A549 (cell line): ENCODE measurements at regions not wholly inside any gene's neighbourhood (a gene's known extent, or its start where the extent isn't known, plus 50 kb on each side); places are given as distances from the start of the nearest gene placed in this dataset.

Source experiments
- ATAC-seq, 2 experiments: fragments of 200-7000 bp in 1 of 2; fragments of >200 bp in 1 of 2; cut with Nextera tagmentation in 1 of 2; cut with Tn5 transposase in 1 of 2; 3 replicates each; pipeline versions ENCODE4 v1.8.0 to v1.9.1; 2018 to 2020; ENCODE audit warnings: mild to moderate bottlenecking in 1 of 2, moderate library complexity in 1 of 2
- CTCF ChIA-PET: fragments of 300-600 bp; sonication (Branson Sonifier 250); formaldehyde crosslinking; extraction: SDS; loops from one replicate; lab custom pipeline; 2021; ENCODE audit warnings: antibody characterized with exemption, inconsistent platforms; lab: Yijun Ruan, JAX
- POLR2A ChIA-PET: fragments of 350-600 bp; formaldehyde crosslinking; extraction: SDS; loops from one replicate; lab custom pipeline; 2021; ENCODE audit warnings: antibody characterized with exemption, inconsistent platforms; lab: Yijun Ruan, JAX
- DNase-seq, 2 experiments: peaks; one replicate each; pipeline versions ENCODE4 v3.0.0 to v3.0.0-alpha.2; 2011 to 2016; ENCODE audit warnings: low read depth in 1 of 2, low spot score in 1 of 2
- FAIRE-seq: peaks from 2 replicates; lab custom pipeline; 2011; peaks lifted over from hg19 to GRCh38; lab: Jason Lieb, UNC
- H3K27ac ChIP-seq, 2 experiments: fragments of >200 bp; sonication (Bioruptor Twin); formaldehyde crosslinking; 3 replicates each; pipeline ENCODE4 v1.5.1; 2016 to 2017
- H3K4me1 ChIP-seq: fragments of >200 bp; sonication (Bioruptor Twin); formaldehyde crosslinking; 3 replicates; pipeline ENCODE4 v1.6.1; 2016
- H3K4me2 ChIP-seq: fragments of >200 bp; sonication (Bioruptor Twin); formaldehyde crosslinking; 3 replicates; pipeline ENCODE4 v1.6.1; 2016
- H3K4me3 ChIP-seq: fragments of >200 bp; sonication (Bioruptor Twin); formaldehyde crosslinking; 3 replicates; pipeline ENCODE4 v1.5.1; 2016
- H3K9me3 ChIP-seq: fragments of >200 bp; sonication (Bioruptor Twin); formaldehyde crosslinking; 3 replicates; pipeline ENCODE4 v1.6.1; 2016
- CBX2 ChIP-seq: fragments of 200-600 bp; sonication (generic); IDR thresholded peaks from 2 replicates; pipeline ENCODE4 v1.6.1; 2016; ENCODE audit warnings: low read depth, mild to moderate bottlenecking, borderline replicate concordance
- CBX8 ChIP-seq: fragments of 200-600 bp; sonication (generic); IDR thresholded peaks from 2 replicates; pipeline ENCODE4 v1.6.1; 2016
- CHD2 ChIP-seq: fragments of 150-350 bp; IDR thresholded peaks from 2 replicates; pipeline ENCODE4 v1.6.1; 2014; ENCODE audit warnings: low read length; ENCODE audit not compliant: partially characterized antibody
- CHD4 ChIP-seq: fragments of 200-600 bp; sonication (generic); IDR thresholded peaks from 2 replicates; pipeline ENCODE4 v1.6.1; 2016; ENCODE audit warnings: antibody characterized with exemption, mild to moderate bottlenecking, borderline replicate concordance
- EP300 ChIP-seq, 2 experiments: fragments of >200 bp; sonication (Bioruptor Twin); formaldehyde crosslinking; IDR thresholded peaks; 2 replicates in 1 of 2; 3 replicates in 1 of 2; pipeline ENCODE4 v1.6.1; 2016 to 2017
- FOSB ChIP-seq: fragments of 250-450 bp; sonication (Bioruptor Pico); IDR thresholded peaks from 2 replicates; pipeline ENCODE4 v1.5.0; 2020; ENCODE audit warnings: mild to moderate bottlenecking, moderate library complexity
- FOSL2 ChIP-seq, 2 experiments: fragments of 450-650 bp in 1 of 2; fragments of >200 bp in 1 of 2; sonication (Bioruptor Twin) in 1 of 2; formaldehyde crosslinking; IDR thresholded peaks; 2 replicates each; pipeline versions ENCODE4 v1.5.0 to v1.6.1; 2016 to 2020; ENCODE audit warnings: mild to moderate bottlenecking in 1 of 2, moderate library complexity in 1 of 2
- GATA3 ChIP-seq: IDR thresholded peaks from 2 replicates; pipeline ENCODE4 v1.6.1; 2012; ENCODE audit warnings: borderline replicate concordance
- HOXA7 ChIP-seq: fragments of 250-450 bp; sonication (Bioruptor Pico); IDR thresholded peaks from 2 replicates; pipeline ENCODE4 v1.5.0; 2020; ENCODE audit warnings: mild to moderate bottlenecking, moderate library complexity
- HOXB13 ChIP-seq: fragments of 250-450 bp; sonication (Bioruptor Pico); IDR thresholded peaks from 2 replicates; pipeline ENCODE4 v1.5.0; 2020; ENCODE audit warnings: low read depth, mild to moderate bottlenecking, moderate library complexity
- JUN ChIP-seq, 2 experiments: fragments of >200 bp; sonication (Bioruptor Twin); formaldehyde crosslinking; IDR thresholded peaks; 2 replicates in 1 of 2; 3 replicates in 1 of 2; pipeline ENCODE4 v1.6.1; 2016 to 2017
- JUNB ChIP-seq: fragments of >200 bp; sonication (Bioruptor Twin); formaldehyde crosslinking; IDR thresholded peaks from 2 replicates; pipeline ENCODE4 v1.6.1; 2016
- MAFK ChIP-seq: fragments of 450-650 bp; IDR thresholded peaks from 2 replicates; pipeline ENCODE4 v1.6.1; 2014; ENCODE audit not compliant: partially characterized antibody
- MAZ ChIP-seq: fragments of 150-350 bp; IDR thresholded peaks from 2 replicates; pipeline ENCODE4 v1.6.1; 2014; ENCODE audit warnings: antibody characterized with exemption, low read depth, low read length, borderline replicate concordance
- NR3C1 ChIP-seq: fragments of >200 bp; sonication (Bioruptor Twin); formaldehyde crosslinking; IDR thresholded peaks from 3 replicates; pipeline ENCODE4 v1.6.1; 2017
- POLR2A ChIP-seq: IDR thresholded peaks from 2 replicates; pipeline ENCODE4 v1.6.1; 2012; ENCODE audit warnings: mild to moderate bottlenecking, low read length
- POLR2AphosphoS2 ChIP-seq: conservative IDR thresholded peaks from 2 replicates; pipeline ENCODE4 v1.6.1; 2012; ENCODE audit warnings: low read length, improper control_type of control experiment, inconsistent platforms
- RAD21 ChIP-seq, 2 experiments: fragments of >200 bp in 1 of 2; sonication (Bioruptor Twin) in 1 of 2; formaldehyde crosslinking in 1 of 2; IDR thresholded peaks in 1 of 2; conservative IDR thresholded peaks in 1 of 2; 2 replicates in 1 of 2; 3 replicates in 1 of 2; pipeline ENCODE4 v1.6.1; 2012 to 2018; ENCODE audit warnings: inconsistent platforms in 1 of 2
- RARB ChIP-seq: fragments of 250-450 bp; sonication (Bioruptor Pico); IDR thresholded peaks from 2 replicates; pipeline ENCODE4 v1.8.0; 2021; ENCODE audit warnings: mild to moderate bottlenecking, moderate library complexity
- RCOR1 ChIP-seq: fragments of 150-350 bp; IDR thresholded peaks from 2 replicates; pipeline ENCODE4 v1.6.1; 2014; ENCODE audit warnings: antibody characterized with exemption, low read length, low read depth
- SMC3 ChIP-seq: fragments of >200 bp; sonication (Bioruptor Twin); formaldehyde crosslinking; IDR thresholded peaks from 3 replicates; pipeline ENCODE4 v1.6.1; 2018; ENCODE audit warnings: inconsistent platforms
- SREBF2 ChIP-seq: fragments of 450-650 bp; IDR thresholded peaks from 2 replicates; pipeline ENCODE4 v1.6.1; 2014; ENCODE audit warnings: mild to moderate bottlenecking, moderate library complexity
- TP53 ChIP-seq: fragments of 250-450 bp; sonication (Bioruptor Pico); IDR thresholded peaks from 2 replicates; pipeline ENCODE4 v1.5.0; 2021; ENCODE audit warnings: mild to moderate bottlenecking, moderate library complexity
- ZSCAN20 ChIP-seq: fragments of 250-450 bp; sonication (Bioruptor Pico); IDR thresholded peaks from 2 replicates; pipeline ENCODE4 v1.8.0; 2022; ENCODE audit warnings: mild to moderate bottlenecking, moderate library complexity
- WGBS: methylation state at CpG from one replicate; pipeline ENCODE4 v1.1.6; 2017; ENCODE audit errors: missing lambda C conversion rate; 5-methylcytosine and 5-hydroxymethylcytosine counted together
- TF ChIP-seq, protein P1 (sequence below): IDR thresholded peaks from 2 replicates; pipeline ENCODE4 v1.6.1; 2012
- TF ChIP-seq, protein P2 (sequence below): fragments of >200 bp; sonication (Bioruptor Twin); formaldehyde crosslinking; IDR thresholded peaks from 3 replicates; pipeline ENCODE4 v1.6.1; 2016
- TF ChIP-seq, protein P3 (sequence below): fragments of 200-600 bp; sonication (generic); IDR thresholded peaks from 2 replicates; pipeline ENCODE4 v1.6.1; 2016; ENCODE audit warnings: antibody characterized with exemption, mild to moderate bottlenecking, moderate library complexity

DNA sequence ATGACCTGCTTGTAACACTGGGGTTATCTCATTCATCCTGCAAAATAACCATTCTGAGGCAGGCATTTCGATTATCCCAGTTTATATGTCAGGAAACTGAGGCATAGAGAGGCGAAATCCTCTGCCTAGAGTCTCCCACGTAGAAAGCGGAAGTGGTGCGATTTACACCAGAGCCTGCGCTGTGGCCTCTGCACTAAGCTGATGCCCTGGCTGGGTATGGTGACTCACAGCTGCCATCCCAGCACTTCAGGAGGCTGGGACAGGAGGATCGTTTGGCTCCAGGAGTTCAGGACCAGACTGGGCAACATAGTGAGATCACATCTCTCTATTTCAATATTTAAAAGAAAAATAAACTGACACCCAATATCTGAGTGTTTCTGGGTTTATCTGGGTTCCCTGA lies 59.3 kb upstream of the BCO1 start:
- Histone ChIP-seq H3K4me3 (no peak overlapping the region), H3K9me3 (no peaks in the 10 kb centered on the region), H3K27ac (peak overlapping the region; percentile 83 to 94; a peak in 4 of 6 replicates), H3K4me1 (peaks cover 60% of the 10 kb centered on the region), H3K4me2 (peak overlapping the region; percentile 92; the same call in 2 of the 3 replicates)
- FAIRE-seq (no peak), ATAC-seq (no peak), DNase-seq (no peak)
- 79% methylated on average over 7 of the region's 7 CpGs for WGBS
- no peak for TF ChIP-seq HOXA7 (CRISPR knock-in tag)
- no peak for TF ChIP-seq HOXB13
- TF ChIP-seq, protein P1, sequence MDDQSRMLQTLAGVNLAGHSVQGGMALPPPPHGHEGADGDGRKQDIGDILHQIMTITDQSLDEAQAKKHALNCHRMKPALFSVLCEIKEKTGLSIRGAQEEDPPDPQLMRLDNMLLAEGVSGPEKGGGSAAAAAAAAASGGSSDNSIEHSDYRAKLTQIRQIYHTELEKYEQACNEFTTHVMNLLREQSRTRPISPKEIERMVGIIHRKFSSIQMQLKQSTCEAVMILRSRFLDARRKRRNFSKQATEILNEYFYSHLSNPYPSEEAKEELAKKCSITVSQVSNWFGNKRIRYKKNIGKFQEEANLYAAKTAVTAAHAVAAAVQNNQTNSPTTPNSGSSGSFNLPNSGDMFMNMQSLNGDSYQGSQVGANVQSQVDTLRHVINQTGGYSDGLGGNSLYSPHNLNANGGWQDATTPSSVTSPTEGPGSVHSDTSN: no peak
- TF ChIP-seq RARB (CRISPR knock-in tag): no peak
- no peak for TF ChIP-seq CBX8
- no peak for TF ChIP-seq FOSB
- TF ChIP-seq POLR2AphosphoS2: no peak
- TF ChIP-seq CHD2: no peak
- no peak for TF ChIP-seq EP300 (IDR thresholded peaks at IDR 0.05)
- TF ChIP-seq SREBF2: no peak
- no peak for TF ChIP-seq RCOR1
- TF ChIP-seq, protein P2, sequence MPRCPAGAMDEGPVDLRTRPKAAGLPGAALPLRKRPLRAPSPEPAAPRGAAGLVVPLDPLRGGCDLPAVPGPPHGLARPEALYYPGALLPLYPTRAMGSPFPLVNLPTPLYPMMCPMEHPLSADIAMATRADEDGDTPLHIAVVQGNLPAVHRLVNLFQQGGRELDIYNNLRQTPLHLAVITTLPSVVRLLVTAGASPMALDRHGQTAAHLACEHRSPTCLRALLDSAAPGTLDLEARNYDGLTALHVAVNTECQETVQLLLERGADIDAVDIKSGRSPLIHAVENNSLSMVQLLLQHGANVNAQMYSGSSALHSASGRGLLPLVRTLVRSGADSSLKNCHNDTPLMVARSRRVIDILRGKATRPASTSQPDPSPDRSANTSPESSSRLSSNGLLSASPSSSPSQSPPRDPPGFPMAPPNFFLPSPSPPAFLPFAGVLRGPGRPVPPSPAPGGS: no peak
- TF ChIP-seq TP53: no peak
- no peak for TF ChIP-seq CHD4
- TF ChIP-seq, protein P3, sequence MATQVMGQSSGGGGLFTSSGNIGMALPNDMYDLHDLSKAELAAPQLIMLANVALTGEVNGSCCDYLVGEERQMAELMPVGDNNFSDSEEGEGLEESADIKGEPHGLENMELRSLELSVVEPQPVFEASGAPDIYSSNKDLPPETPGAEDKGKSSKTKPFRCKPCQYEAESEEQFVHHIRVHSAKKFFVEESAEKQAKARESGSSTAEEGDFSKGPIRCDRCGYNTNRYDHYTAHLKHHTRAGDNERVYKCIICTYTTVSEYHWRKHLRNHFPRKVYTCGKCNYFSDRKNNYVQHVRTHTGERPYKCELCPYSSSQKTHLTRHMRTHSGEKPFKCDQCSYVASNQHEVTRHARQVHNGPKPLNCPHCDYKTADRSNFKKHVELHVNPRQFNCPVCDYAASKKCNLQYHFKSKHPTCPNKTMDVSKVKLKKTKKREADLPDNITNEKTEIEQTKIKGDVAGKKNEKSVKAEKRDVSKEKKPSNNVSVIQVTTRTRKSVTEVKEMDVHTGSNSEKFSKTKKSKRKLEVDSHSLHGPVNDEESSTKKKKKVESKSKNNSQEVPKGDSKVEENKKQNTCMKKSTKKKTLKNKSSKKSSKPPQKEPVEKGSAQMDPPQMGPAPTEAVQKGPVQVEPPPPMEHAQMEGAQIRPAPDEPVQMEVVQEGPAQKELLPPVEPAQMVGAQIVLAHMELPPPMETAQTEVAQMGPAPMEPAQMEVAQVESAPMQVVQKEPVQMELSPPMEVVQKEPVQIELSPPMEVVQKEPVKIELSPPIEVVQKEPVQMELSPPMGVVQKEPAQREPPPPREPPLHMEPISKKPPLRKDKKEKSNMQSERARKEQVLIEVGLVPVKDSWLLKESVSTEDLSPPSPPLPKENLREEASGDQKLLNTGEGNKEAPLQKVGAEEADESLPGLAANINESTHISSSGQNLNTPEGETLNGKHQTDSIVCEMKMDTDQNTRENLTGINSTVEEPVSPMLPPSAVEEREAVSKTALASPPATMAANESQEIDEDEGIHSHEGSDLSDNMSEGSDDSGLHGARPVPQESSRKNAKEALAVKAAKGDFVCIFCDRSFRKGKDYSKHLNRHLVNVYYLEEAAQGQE: no peak
- no peak for TF ChIP-seq NR3C1
- TF ChIP-seq CBX2: no peak
- ChIA-PET CTCF (interaction anchor here (1.0 to 2.1 kb wide), 2 partner anchors 26 to 174 kb away, joined by 3 to 7 read pairs; no protein-coding TSS in a partner anchor), POLR2A (no interaction called here)

DNA sequence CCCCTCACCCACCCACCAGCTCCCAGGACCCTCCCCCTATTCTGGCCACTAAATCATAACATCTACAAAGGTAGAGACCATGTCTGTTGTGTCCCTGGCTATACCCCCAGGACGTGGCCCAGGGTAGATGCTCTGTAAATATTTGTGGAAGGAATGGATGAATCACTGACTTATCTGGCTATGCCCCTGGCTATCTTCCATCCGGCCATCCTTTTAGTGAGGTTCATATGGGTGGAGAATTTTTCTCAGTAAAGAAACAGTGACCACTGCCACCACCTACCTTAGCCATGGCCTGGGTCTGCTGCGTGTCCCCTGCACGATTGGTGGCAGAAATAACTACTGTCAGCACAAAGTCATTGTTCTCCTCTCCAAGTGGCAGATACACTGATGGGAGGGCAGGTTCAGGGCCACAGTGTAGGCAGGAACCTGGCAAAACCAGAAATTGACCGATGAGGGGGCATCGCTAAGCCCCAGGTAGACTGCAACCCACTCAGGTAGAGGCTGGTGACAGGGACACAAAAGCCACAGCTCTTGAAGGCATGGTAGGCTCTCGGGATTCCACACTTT lies 63.1 kb upstream of the BCO1 start:
- H3K27ac ChIP-seq: peak overlapping the region; percentile 94 to 95
- DNase-seq: peak; percentile 73 to 80
- no peaks in the 10 kb centered on the region for H3K9me3 ChIP-seq
- TF ChIP-seq MAZ (no peak), CBX8 (no peak), MAFK (peak; percentile 72), ZSCAN20 (CRISPR knock-in tag) (no peak), SMC3 (0 out of 3 replicates have a peak, but pooled peaks have one; percentile 22), GATA3 (peak; percentile 75; the same call in 1 of the 2 replicates), POLR2A (no peak), JUN (IDR thresholded peaks at IDR 0.05) (peak; percentile 51 to 53; a peak in 1 of 5 replicates), FOSL2 (IDR thresholded peaks at IDR 0.05) (peak; percentile 38), FOSL2 (CRISPR knock-in tag; IDR thresholded peaks at IDR 0.05) (peak; percentile 75), JUNB (peak; percentile 72), EP300 (IDR thresholded peaks at IDR 0.05) (peak in 1 of 2 experiments; percentile 28; a peak in 1 of 5 replicates), RAD21 (conservative IDR thresholded peaks at IDR 0.05 in 1 of 2, IDR thresholded peaks at IDR 0.05 in 1 of 2) (peak in 1 of 2 experiments; percentile 34; a peak in 1 of 5 replicates)
- TF ChIP-seq, protein P2: peak; percentile 48; the same call in 1 of the 3 replicates
- TF ChIP-seq, all 56 proteins: peak for 9
- CTCF ChIA-PET: interaction anchor here (0.6 to 2.8 kb wide), 5 partner anchors 13 to 34 kb away, joined by 3 to 15 read pairs (median 3); no protein-coding TSS in a partner anchor
- ATAC-seq (peak; percentile 88 to 92), FAIRE-seq (peak; percentile 46)
- Histone ChIP-seq H3K4me2 (peak overlapping the region; percentile 79), H3K4me3 (no peak overlapping the region), H3K4me1 (peaks cover 51% of the 10 kb centered on the region)
- POLR2A ChIA-PET: no interaction called here
- WGBS: 28% methylated on average over 7 of the region's 7 CpGs
